Fibroblast of skin of scalp (primary cell): ENCODE measurements at regions not wholly inside any gene's neighbourhood (a gene's known extent, or its start where the extent isn't known, plus 50 kb on each side); places are given as distances from the start of the nearest gene placed in this dataset.

ENCODE experiments used
- DNase-seq: peaks from one replicate; pipeline ENCODE4 v3.0.0-alpha.2; 2013

GRCh38 chr12:91918431-91918830, 227.2 kb downstream of the BTG1 start:
- no peak for DNase-seq

DNA sequence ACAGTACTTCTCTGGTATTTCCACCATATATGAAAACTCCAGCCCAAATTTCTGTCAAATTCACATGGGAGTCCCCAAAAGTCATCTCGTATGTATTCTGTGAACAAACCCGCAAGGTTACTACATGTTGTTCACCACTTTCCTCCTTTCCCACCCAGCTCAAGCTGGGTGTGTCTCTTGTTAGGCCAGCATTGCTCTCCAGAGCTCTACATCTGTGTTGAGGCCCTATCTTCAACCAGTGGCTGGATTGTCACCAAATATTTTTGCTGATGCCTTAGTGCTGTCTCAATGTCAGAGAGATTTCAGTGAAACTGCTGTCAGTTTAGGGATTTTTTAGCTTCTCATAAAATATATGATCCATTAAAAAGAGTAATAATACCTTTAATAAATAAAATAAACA, 230.9 kb downstream of the BTG1 start:
- DNase-seq, result no peak

DNA sequence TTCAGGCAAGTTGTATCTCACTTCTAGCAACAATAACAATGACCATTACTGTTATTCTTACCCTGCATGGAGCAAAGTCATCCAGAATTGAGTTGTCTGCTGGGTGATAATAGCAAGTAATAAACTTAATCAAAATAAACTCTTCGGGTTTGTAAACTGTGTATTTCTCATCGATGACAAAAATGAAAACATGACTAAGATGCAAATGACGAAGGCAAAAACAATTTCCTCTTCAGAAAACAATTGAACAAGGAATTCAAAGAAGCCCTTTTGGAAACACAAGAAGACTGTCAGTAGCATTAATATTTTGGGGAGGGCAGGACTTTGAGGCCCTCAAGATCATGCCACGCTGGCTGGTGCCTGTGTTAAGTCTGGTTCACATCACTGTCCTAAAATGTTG, 232.0 kb downstream of the BTG1 start:
- no peak for DNase-seq

DNA sequence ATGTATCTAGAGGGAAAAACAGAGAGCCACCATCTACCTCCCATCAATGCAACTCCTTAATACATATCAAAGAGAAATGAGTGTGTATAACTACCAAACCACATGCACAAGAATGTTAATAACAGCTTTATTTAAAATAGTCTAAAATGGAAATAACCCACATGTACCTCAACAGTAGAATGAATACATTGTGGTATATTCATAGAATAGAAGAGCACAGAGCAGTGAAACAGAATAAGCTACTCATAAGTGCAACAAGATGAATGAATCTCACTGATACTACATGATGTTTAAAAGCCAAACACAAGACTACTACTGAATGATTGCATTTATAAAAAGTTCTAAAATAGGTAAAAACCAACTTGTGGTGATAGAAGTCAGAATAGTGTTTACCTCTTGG, 232.5 kb downstream of the BTG1 start:
- DNase-seq, result no peak

GRCh38 chr12:91912178-91912577, 233.5 kb downstream of the BTG1 start:
- DNase-seq, result no peak

- DNase-seq, result no peak
Measured at GRCh38 chr12:91910871-91911388, 234.7 kb downstream of the BTG1 start.

DNA sequence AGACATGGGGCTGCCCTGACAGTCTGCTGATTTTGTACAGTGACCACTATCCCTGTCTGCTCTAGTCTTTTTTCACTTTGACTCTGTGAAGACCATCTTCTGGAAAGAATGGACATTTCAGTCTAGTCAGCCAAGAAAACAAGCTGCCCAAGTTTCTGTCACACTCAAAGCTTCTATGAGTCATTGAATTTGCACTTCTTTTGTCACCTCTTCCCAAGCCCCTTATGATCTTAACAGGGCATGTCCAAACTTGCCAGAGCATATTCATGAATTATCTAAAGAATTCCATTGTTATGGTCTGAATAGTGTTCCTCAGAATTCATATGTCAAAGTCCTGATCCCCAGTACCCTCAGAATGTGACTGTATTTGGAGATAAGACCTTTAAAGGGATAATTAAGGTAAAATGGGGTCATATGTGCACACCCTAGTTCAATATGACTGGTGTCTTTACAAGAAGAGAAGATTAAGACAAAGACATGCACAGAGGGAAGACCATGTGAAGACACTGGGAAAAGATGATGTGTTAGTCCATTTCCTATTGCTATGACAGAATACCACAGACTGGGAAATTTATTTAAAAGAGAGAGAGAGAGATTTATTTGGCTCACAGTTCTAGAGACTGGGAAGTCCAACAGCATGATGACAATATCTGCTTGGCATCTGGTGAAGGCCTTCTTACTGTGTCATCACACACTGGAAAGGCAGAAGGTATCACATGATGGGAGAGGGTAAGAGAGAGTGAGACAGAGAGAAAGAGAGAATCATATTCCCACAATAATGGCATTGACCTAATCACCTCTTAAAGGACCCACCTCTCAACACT, 242.6 kb downstream of the BTG1 start:
- peak; percentile 64 for DNase-seq

DNA sequence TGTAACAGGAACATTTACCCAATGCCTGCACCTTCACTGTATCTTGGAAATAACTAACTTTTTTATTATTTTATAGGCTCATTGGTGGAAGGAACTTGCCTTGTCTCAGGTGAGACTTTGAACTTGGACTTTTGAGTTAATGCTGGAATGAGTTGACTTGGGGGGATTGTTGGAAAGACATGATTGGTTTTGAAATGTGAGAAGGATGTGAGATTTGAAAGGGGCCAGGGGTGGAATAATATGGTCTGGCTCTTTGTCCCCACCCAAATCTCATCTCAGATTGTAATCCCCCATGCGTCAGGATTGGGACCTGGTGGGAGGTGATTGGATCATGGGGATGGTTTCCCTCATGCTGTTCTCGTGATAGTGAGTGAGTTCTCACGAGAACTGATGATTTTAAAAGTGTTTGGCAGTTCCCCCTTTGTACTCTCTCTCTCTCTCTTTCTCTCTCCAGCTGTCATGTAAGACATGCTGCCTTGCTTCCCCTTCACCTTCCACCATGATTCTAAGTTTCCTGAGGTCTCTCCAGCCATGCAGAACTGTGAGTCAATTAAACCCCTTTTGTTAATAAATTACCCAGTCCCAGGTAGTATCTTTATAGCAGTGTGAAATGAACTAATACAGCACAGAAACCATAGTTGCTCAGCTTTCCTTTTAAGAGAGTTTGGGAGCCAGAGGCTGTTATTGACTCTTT, 244.1 kb downstream of the BTG1 start:
- DNase-seq, result no peak

DNA sequence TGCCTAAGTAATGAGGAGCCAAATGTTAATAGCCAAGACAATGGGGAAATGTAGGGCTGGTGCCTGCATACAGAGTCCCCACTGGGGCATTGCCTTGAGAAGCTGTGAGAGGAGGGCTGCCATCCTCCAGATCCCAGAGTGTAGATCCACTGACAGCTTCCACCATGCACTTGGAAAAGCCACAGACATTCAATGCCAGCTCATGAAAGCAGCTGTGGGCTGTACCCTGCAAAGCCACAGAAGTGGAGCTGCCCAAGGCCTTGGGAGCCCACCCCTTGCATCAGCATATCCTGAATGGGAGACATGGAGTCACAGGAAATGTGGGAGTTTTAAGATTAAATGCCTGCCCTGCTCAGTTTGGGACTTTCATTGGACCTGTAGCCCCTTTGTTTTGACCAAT, 244.7 kb downstream of the BTG1 start:
- DNase-seq, result no peak

GRCh38 chr12:91899056-91899455, 246.6 kb downstream of the BTG1 start:
- no peak for DNase-seq

GRCh38 chr12:91897025-91897515, 248.6 kb downstream of the BTG1 start:
- no peak for DNase-seq

GRCh38 chr12:91896286-91897024, 249.2 kb downstream of the BTG1 start:
- DNase-seq, result no peak

DNA sequence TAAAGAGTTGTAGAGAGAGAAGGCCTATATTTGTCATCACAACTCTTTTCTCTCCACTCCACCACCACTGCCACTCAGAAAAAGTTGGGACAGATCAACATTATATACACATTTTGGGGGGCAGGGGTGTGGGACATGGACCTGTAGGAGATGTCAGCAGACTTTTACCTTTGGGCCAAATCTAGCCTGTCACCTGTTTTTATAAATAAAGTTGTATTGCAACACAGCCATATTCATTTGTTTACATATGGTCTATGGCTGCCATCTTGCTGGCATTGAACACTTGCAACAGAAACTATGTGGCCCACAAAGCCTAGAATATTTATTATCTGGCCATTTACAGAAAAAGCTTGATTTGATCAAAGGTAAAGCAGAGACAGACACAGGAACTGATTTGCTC, 250.7 kb downstream of the BTG1 start:
- no peak for DNase-seq

DNA sequence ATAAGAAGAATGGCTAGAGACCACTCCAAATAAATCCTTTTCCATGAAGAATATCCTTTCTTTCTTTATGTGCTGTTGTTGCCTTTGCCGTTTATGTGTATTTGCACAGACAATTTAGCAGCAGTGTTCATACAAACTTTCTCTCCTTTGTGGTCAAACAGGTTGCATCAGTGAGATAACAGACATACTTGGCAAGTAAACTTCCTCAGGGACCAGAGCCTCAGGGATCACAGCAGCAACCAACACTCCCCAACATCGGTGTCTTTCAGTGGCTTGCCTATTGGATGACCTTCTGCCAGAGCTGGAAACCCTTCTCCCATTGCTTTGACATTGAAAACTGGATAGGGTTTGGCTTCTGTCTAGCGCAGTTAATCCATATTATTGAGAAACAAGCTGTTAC, 252.2 kb downstream of the BTG1 start:
- DNase-seq, result no peak

- DNase-seq, result no peak
Measured at GRCh38 chr12:91892081-91892855, 253.4 kb downstream of the BTG1 start.

DNA sequence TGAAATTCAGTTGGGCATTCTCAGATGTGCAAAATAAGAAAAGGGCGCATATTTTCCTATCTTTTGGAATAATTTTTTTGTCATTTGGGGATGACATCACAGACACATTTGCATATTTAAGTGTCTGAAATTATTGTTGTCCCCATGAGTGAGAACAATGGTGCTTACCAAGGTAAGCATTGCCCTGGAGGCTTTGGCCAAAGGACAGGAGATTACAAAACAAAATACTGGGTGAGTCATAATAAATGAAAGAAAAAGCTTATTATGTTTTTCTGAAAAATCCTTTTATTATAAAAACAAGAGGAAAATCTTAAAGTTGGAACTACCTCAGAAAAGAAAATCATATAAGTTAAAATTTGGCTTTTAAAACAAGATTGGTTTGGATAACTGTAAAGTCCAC, 254.9 kb downstream of the BTG1 start:
- DNase-seq, result no peak

GRCh38 chr12:91889910-91890309, 255.7 kb downstream of the BTG1 start:
- DNase-seq, result no peak

- no peak for DNase-seq
Measured at GRCh38 chr12:91889059-91889458, 256.6 kb downstream of the BTG1 start.

GRCh38 chr12:91887957-91888356, 257.7 kb downstream of the BTG1 start:
- no peak for DNase-seq

DNA sequence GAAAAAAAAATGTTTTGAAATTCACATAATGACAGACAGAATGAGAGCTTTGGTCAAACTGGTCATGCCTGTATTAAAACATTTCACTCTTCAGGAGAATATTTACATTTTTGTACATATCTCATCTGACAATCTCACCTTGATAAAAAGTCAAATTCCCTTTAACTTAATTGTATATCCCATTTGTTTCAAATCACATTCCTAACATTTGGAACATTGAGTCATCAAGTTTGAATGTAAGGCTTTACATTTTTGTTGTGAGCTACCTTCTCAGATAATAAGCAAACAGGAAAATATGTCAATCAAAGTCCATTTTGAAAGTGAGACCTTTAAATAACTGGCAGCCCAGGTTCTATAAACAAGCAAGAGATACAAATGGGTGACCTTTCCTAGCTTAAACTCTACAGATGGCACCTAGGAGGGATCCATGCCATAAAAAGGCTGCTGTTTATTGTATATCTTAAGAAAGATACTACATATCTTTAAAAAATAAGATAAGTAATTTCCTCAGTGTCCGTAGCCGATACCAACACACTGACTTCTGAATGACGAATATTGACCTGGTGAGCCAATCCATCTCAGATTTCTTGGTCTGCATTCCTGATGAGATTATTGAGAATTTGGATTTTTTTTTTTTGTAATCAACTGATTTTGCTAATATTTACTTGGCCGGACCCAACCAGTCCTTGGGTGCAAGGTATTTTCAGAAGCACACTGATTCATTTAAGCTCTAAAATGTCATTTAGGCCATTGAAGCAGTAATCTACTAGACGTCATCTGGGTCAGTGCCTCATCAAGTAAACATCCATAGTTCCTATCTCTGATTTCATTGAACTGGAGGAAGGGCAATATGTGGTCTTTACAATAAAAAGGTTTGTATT, 259.6 kb downstream of the BTG1 start:
- no peak for DNase-seq

GRCh38 chr12:91884230-91884629, 261.4 kb downstream of the BTG1 start:
- no peak for DNase-seq
